ENCODE measurements at regions not wholly inside any gene's neighbourhood (a gene's known extent, or its start where the extent isn't known, plus 50 kb on each side); places are given as distances from the start of the nearest gene placed in this dataset.

GRCh38 chr3:30488070-30488756 is 118.2 kb upstream of the TGFBR2 start:
- TF ChIP-seq, protein P1, sequence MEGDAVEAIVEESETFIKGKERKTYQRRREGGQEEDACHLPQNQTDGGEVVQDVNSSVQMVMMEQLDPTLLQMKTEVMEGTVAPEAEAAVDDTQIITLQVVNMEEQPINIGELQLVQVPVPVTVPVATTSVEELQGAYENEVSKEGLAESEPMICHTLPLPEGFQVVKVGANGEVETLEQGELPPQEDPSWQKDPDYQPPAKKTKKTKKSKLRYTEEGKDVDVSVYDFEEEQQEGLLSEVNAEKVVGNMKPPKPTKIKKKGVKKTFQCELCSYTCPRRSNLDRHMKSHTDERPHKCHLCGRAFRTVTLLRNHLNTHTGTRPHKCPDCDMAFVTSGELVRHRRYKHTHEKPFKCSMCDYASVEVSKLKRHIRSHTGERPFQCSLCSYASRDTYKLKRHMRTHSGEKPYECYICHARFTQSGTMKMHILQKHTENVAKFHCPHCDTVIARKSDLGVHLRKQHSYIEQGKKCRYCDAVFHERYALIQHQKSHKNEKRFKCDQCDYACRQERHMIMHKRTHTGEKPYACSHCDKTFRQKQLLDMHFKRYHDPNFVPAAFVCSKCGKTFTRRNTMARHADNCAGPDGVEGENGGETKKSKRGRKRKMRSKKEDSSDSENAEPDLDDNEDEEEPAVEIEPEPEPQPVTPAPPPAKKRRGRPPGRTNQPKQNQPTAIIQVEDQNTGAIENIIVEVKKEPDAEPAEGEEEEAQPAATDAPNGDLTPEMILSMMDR (conservative IDR thresholded peaks at IDR 0.05; ENCODE audit: low read depth in 2 of 2) = no peak
- TF ChIP-seq POLR2AphosphoS5 (IDR thresholded peaks at IDR 0.05; ENCODE audit: low read depth) = no peak

Data from GM23338 (cell line).